ENCODE measurements at regions not wholly inside any gene's neighbourhood (a gene's known extent, or its start where the extent isn't known, plus 50 kb on each side); places are given as distances from the start of the nearest gene placed in this dataset.
"Not testable (repeated sequence)": the region's sequence is repeated elsewhere in the genome, so short reads cannot be mapped to it uniquely, and the experiment has no call there.

DNA sequence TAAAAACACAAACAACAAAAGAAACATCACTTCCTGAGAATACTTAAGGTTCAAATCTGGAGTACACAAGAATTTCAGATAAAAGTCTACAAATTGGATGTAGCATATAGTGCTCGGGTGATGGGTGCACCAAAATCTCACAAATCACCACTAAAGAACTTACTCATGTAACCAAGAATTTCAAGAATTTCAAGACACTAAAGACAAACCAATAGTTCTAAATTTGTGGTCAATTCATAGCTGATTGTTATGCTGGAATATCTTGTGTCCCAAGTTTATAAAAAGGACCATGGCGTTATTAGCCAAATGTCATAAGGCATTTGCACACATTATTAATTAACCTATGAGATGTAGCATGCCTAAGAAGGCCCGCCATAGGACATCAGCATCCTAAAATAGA is 1204.1 kb upstream of the AUTS2 start:
- no peaks in the 10 kb centered on the region for H3K27me3 ChIP-seq (ENCODE audit: insufficient read depth, low read length)
- no peak overlapping the region for H3K4me3 ChIP-seq (ENCODE audit: low read length)
- no peaks in the 10 kb centered on the region for H3K4me1 ChIP-seq (ENCODE audit: insufficient read depth, low read length)
- H3K36me3 ChIP-seq (ENCODE audit: insufficient read depth, low read length), result no peaks in the 10 kb centered on the region
- WGBS, result 100% methylated on average over 3 of the region's 3 CpGs
- no peak overlapping the region for H3K27ac ChIP-seq (ENCODE audit: low read depth, low read length)
- no peaks in the 10 kb centered on the region for H3K9me3 ChIP-seq (ENCODE audit: insufficient read depth, low read depth, low read length)
- H3K9ac ChIP-seq (ENCODE audit: low read depth, low read length), result no peak overlapping the region

DNA sequence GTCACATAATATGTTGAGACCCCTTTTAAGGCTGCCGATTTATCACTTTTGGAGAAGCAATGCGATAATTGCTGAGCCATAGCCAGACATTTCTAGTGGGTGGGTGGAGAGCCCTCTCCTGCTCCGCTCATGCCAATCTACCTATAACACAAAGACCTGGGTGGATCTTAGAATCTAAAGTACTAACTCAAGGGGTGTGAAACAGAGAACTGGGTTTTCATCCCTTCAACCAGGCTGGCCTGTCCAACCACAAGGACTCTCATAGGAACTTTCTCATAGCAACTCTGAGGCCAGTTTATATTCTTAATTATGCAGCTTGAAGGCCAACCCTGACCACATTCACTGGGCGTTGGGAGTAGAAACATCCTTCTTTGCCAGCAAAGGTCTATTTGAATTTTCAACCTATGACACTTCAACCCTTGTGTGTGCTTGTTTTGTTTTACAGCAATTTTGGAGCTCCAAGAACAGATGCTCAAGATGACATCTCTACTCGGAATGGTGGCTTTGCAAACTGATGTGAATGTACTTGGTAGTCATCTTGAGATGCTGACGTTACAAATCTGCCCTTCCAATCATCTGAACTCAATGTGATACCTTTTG is 1198.2 kb upstream of the AUTS2 start:
- no peak overlapping the region for H3K27ac ChIP-seq (ENCODE audit: low read depth, low read length)
- no peaks in the 10 kb centered on the region for H3K4me1 ChIP-seq (ENCODE audit: insufficient read depth, low read length)
- no peak overlapping the region for H3K9ac ChIP-seq (ENCODE audit: low read depth, low read length)
- H3K36me3 ChIP-seq (ENCODE audit: insufficient read depth, low read length), result no peaks in the 10 kb centered on the region
- no peaks in the 10 kb centered on the region for H3K27me3 ChIP-seq (ENCODE audit: insufficient read depth, low read length)
- WGBS, result 95% methylated on average over 5 of the region's 6 CpGs
- no peaks in the 10 kb centered on the region for H3K9me3 ChIP-seq (ENCODE audit: insufficient read depth, low read depth, low read length)
- H3K4me3 ChIP-seq (ENCODE audit: low read length), result no peak overlapping the region

DNA sequence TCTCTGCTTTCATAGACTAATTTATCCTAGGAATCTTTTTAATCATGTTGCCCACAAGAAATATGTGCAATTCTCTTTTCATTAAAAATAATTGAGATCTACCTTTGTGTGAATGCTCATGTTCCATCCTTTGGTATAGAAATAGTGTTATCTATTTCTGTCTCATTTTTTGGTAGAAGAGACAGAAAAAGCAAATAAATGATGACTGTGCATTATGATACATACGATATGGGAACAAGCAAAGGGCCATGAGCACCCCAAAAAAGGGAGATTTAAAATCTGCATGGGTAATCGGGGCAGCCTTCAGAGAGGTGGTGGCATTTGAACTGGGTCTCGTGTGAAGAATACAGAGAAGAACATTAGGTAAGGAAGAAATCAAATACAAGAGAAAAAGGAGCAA is 1197.5 kb upstream of the AUTS2 start:
- no peaks in the 10 kb centered on the region for H3K9me3 ChIP-seq (ENCODE audit: insufficient read depth, low read depth, low read length)
- 90% methylated on average over 3 of the region's 3 CpGs for WGBS
- no peak overlapping the region for H3K4me3 ChIP-seq (ENCODE audit: low read length)

DNA sequence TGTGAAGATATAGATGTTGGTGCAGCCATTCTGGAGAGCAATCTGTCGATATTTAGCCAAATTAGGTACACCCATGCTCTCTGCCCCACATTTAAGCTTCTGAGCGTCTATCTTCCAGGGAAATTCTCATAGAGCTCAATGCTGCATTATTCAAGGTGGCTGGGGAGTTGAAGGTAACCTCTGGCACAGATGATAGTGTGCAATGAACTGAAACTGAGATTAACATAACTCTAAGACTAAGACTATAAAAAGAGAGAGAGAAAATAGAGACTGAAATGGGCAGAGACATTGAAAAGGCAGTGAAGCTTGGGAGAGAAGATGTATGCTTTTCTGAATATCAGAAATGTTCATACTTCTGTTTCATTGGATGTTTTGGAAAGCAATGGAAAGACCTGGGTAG is 1197.0 kb upstream of the AUTS2 start:
- Histone ChIP-seq H3K9ac (ENCODE audit: low read depth, low read length) (no peak overlapping the region), H3K4me1 (ENCODE audit: insufficient read depth, low read length) (no peaks in the 10 kb centered on the region; the same call in 1 of the 2 replicates), H3K9me3 (ENCODE audit: insufficient read depth, low read depth, low read length) (no peaks in the 10 kb centered on the region), H3K36me3 (ENCODE audit: insufficient read depth, low read length) (no peaks in the 10 kb centered on the region), H3K4me3 (ENCODE audit: low read length) (no peak overlapping the region), H3K27ac (ENCODE audit: low read depth, low read length) (no peak overlapping the region), H3K27me3 (ENCODE audit: insufficient read depth, low read length) (no peaks in the 10 kb centered on the region)
- 89% methylated on average over 2 of the region's 2 CpGs for WGBS

More for the DNA sequence above, 1197.5 kb upstream of the AUTS2 start:
- Histone ChIP-seq H3K27ac (ENCODE audit: low read depth, low read length) (no peak overlapping the region), H3K4me1 (ENCODE audit: insufficient read depth, low read length) (no peaks in the 10 kb centered on the region), H3K27me3 (ENCODE audit: insufficient read depth, low read length) (no peaks in the 10 kb centered on the region), H3K36me3 (ENCODE audit: insufficient read depth, low read length) (no peaks in the 10 kb centered on the region), H3K9ac (ENCODE audit: low read depth, low read length) (no peak overlapping the region)

DNA sequence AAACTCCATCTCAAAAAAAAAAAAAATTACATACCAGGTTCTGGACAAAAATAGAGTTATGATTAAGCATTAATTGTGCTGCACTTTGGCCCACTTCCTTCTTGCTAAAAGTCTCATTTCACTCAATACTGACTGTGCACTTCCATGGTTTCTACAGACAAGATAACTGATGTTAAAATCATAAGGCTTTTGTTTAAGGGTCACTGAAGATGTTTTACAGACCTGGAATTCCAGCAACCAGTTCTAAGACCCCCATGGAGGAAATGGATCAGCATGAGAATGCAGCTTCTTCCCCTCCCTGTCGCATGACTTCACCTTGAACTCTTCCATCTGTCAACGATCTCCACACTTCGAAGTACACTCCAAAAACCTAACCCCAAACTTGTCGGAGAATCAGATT is 1191.8 kb upstream of the AUTS2 start:
- Histone ChIP-seq H3K9me3 (ENCODE audit: insufficient read depth, low read depth, low read length) (no peaks in the 10 kb centered on the region), H3K27me3 (ENCODE audit: insufficient read depth, low read length) (no peaks in the 10 kb centered on the region), H3K4me3 (ENCODE audit: low read length) (no peak overlapping the region), H3K9ac (ENCODE audit: low read depth, low read length) (no peak overlapping the region), H3K36me3 (ENCODE audit: insufficient read depth, low read length) (no peaks in the 10 kb centered on the region), H3K4me1 (ENCODE audit: insufficient read depth, low read length) (peaks cover 16% of the 10 kb centered on the region), H3K27ac (ENCODE audit: low read depth, low read length) (no peak overlapping the region)
- 66% methylated on average over 4 of the region's 4 CpGs for WGBS

DNA sequence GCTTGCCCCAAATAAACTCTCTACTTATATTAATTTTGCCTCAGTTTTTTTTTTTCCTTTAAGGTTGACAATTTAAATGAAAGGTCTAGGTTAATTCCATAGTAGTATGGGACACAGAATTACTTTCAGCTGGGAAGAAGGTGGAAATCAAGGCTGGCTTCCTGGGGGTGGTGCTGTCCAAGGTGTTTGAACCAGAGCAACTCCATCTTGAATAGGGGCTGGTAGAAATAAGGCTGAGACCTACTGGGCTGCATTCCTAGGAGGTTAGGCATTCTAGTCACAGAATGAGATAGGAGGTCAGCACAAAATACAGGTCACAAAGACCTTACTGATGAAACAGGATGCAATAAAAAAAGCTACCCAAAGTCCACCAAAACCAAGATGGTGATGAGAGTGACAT is 1190.8 kb upstream of the AUTS2 start:
- H3K27me3 ChIP-seq (ENCODE audit: insufficient read depth, low read length), result no peaks in the 10 kb centered on the region
- H3K27ac ChIP-seq (ENCODE audit: low read depth, low read length), result no peak overlapping the region

DNA sequence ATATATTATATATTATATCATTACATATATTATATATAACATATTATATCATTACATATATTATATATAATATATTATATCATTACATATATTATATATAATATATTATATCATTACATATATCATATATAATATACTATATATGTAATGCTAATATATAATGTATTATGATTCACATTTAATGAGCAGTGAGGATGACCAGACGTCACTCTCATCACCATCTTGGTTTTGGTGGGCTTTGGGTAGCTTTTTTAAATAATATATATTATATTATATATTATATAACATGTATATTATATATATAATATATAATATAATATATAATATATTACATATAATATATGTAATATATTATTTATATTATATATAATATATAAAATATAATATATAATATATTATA is 1189.4 kb upstream of the AUTS2 start:
- Histone ChIP-seq H3K9ac (ENCODE audit: low read depth, low read length) (no peak overlapping the region), H3K4me3 (ENCODE audit: low read length) (no peak overlapping the region), H3K9me3 (ENCODE audit: insufficient read depth, low read depth, low read length) (no peaks in the 10 kb centered on the region), H3K36me3 (ENCODE audit: insufficient read depth, low read length) (no peaks in the 10 kb centered on the region), H3K4me1 (ENCODE audit: insufficient read depth, low read length) (peaks cover 16% of the 10 kb centered on the region), H3K27ac (ENCODE audit: low read depth, low read length) (no peak overlapping the region), H3K27me3 (ENCODE audit: insufficient read depth, low read length) (no peaks in the 10 kb centered on the region)
- WGBS, result no CpG with 5 or more reads among the region's 1 CpG

More for the DNA sequence above, 1190.8 kb upstream of the AUTS2 start:
- no peak overlapping the region for H3K4me3 ChIP-seq (ENCODE audit: low read length)
- peaks cover 16% of the 10 kb centered on the region for H3K4me1 ChIP-seq (ENCODE audit: insufficient read depth, low read length)
- no peak overlapping the region for H3K9ac ChIP-seq (ENCODE audit: low read depth, low read length)
- no peaks in the 10 kb centered on the region for H3K9me3 ChIP-seq (ENCODE audit: insufficient read depth, low read depth, low read length)
- no peaks in the 10 kb centered on the region for H3K36me3 ChIP-seq (ENCODE audit: insufficient read depth, low read length)

DNA sequence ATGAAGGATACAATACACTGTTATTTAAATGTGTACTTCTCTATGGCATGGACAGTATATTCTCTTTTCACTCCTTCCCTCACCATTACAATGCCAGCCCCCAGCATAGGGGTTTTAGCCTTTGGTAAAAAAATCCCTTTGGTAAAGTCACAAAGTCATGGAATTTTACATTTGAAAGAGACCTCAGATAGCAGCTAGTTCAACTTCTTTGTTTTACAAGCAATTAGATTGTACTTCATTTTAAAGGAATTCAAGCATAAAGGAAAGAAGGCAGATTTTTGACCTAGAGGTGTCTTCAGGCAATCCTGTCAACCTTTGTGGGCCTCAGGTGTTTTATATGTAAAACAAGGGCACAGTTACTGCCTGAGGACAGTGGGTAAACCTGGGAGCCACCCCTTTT is 1188.4 kb upstream of the AUTS2 start:
- Histone ChIP-seq H3K27ac (ENCODE audit: low read depth, low read length) (peak overlapping the region; percentile 85; the same call in 1 of the 2 replicates), H3K27me3 (ENCODE audit: insufficient read depth, low read length) (no peaks in the 10 kb centered on the region), H3K9me3 (ENCODE audit: insufficient read depth, low read depth, low read length) (no peaks in the 10 kb centered on the region), H3K36me3 (ENCODE audit: insufficient read depth, low read length) (no peaks in the 10 kb centered on the region), H3K4me1 (ENCODE audit: insufficient read depth, low read length) (peaks cover 16% of the 10 kb centered on the region), H3K4me3 (ENCODE audit: low read length) (0 out of 2 replicates have a peak overlapping the region, but pooled peaks have one; percentile 1), H3K9ac (ENCODE audit: low read depth, low read length) (no peak overlapping the region)

DNA sequence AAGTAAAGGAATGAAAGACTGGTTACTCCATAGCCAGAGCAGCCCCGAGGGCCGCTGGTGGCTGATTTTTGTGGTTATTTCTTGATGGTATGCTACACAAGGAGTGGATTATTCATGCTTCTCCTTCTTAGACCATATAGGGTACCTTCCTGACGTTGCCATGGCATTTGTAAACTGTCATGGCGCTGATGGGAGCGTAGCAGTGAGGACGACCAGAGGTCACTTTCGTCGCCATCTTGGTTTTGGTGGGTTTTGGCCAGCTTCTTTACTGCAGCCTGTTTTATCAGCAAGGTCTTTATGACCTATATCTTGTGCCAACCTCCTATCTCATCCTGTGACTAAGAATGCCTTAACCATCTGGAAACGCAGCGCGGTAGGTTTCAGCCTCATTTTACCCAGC is 1187.6 kb upstream of the AUTS2 start:
- WGBS, result 93% methylated on average over 11 of the region's 11 CpGs
- H3K27me3 ChIP-seq (ENCODE audit: insufficient read depth, low read length), result not testable (repeated sequence)
- peak overlapping the region; percentile 85; the same call in 1 of the 2 replicates for H3K27ac ChIP-seq (ENCODE audit: low read depth, low read length)

DNA sequence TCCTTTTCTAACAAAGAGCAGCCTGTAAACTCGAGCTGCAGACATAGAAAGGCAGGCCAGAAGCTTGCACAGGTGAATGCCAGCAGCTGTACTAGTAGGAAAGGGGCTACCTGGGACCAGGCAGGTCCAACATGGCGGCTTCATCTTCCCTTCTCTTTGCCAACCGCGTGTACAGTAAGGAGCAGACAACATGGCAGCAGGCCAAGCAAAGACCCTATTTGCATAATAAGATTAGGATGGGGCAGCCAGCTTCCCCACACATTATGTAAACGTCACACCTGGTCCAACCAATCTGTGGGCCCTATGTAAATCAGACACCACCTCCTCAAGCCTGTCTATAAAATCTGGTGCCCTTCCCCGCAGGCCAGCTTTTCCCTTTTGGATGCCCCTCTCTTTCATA is 1186.5 kb upstream of the AUTS2 start:
- 91% methylated on average over 6 of the region's 6 CpGs for WGBS
- Histone ChIP-seq H3K27ac (ENCODE audit: low read depth, low read length) (no peak overlapping the region), H3K9ac (ENCODE audit: low read depth, low read length) (no peak overlapping the region), H3K4me3 (ENCODE audit: low read length) (no peak overlapping the region), H3K9me3 (ENCODE audit: insufficient read depth, low read depth, low read length) (peaks cover 11% of the 10 kb centered on the region), H3K27me3 (ENCODE audit: insufficient read depth, low read length) (no peaks in the 10 kb centered on the region), H3K4me1 (ENCODE audit: insufficient read depth, low read length) (peaks cover 12% of the 10 kb centered on the region), H3K36me3 (ENCODE audit: insufficient read depth, low read length) (no peaks in the 10 kb centered on the region)

More for the DNA sequence above, 1187.6 kb upstream of the AUTS2 start:
- H3K36me3 ChIP-seq (ENCODE audit: insufficient read depth, low read length); H3K4me3 ChIP-seq (ENCODE audit: low read length); H3K9me3 ChIP-seq (ENCODE audit: insufficient read depth, low read depth, low read length); H3K9ac ChIP-seq (ENCODE audit: low read depth, low read length): not testable (repeated sequence)
- H3K4me1 ChIP-seq (ENCODE audit: insufficient read depth, low read length), result peaks cover 16% of the 10 kb centered on the region

DNA sequence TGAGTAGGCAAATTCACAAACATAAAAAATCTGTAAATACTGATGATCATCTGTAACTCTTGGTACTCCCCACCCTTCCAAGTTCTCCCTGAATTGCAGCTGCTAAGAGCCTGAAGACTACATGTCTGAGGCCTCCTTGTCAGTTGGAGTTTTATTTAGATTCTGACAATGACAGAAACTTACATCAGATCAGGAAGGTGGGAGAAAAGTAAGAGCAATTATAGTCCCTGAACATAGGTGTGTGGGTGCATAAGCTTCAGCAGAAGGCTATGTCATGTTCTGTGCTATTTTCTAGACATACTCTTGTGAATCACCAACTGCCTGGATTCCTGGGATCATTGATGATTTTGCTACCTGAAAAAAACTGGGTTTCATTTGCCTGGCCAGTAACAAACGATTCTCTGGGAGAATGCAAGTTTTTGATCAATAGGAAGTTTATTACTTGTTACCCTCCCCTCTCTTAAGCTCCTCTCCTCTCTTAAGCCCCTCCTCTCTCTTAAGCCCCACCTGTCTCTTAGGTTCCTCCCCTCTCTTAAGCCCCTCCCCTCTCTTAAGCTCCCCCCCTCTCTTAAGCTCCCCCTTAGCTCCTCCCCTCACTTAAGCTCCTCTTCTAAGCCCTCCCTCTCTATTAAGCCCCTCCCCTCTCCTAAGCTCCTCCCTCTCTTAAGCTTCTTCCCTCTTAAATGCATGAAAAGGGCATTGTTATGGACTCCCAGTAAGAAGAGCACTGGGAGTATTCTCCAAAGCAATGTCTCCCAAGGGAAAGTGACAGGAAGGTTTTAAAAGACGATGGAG is 1183.4 kb upstream of the AUTS2 start:
- peaks cover 11% of the 10 kb centered on the region for H3K9me3 ChIP-seq (ENCODE audit: insufficient read depth, low read depth, low read length)
- H3K4me1 ChIP-seq (ENCODE audit: insufficient read depth, low read length), result peaks cover 5% of the 10 kb centered on the region; the same call in 1 of the 2 replicates
- H3K9ac ChIP-seq (ENCODE audit: low read depth, low read length), result no peak overlapping the region
- no peak overlapping the region for H3K4me3 ChIP-seq (ENCODE audit: low read length)
- 93% methylated on average over 2 of the region's 2 CpGs for WGBS
- H3K27ac ChIP-seq (ENCODE audit: low read depth, low read length), result no peak overlapping the region
- no peaks in the 10 kb centered on the region for H3K27me3 ChIP-seq (ENCODE audit: insufficient read depth, low read length)
- no peaks in the 10 kb centered on the region for H3K36me3 ChIP-seq (ENCODE audit: insufficient read depth, low read length)
